ENCODE measurements at regions not wholly inside any gene's neighbourhood (a gene's known extent, or its start where the extent isn't known, plus 50 kb on each side); places are given as distances from the start of the nearest gene placed in this dataset.

DNA sequence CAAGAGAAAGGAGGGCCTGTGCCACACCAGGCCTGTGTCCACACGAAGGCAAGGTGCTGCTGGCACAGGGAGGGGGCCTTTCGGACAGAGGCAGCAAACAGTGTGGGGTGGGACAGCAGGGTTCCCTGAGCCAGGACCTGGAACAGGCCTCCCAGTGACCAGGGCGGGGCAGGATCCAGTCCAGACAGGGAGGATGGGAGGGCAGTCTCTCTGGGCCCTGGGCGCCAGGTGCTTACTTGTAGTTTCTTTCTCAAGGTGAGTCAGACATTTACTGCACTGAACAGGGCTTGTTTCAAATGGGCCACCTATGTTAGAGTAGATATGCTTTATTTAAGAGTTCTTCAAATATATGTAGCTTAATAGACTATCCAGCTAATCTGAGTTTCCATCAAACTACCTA lies 52.8 kb upstream of the STUM start:
- Mint-ChIP-seq H3K27me3 (ENCODE audit: unreplicated experiment) (peaks cover 49% of the 10 kb centered on the region), H3K36me3 (ENCODE audit: insufficient read depth, unreplicated experiment) (no peaks in the 10 kb centered on the region), H3K27ac (ENCODE audit: unreplicated experiment) (no peak overlapping the region), H3K4me1 (ENCODE audit: low read depth, unreplicated experiment) (no peaks in the 10 kb centered on the region), H3K4me3 (ENCODE audit: low read depth, unreplicated experiment) (no peak overlapping the region), H3K9me3 (ENCODE audit: low read depth, unreplicated experiment) (no peaks in the 10 kb centered on the region)
- intact Hi-C loops (cut with micrococcal nuclease; ENCODE audit: unreplicated experiment), result no loop called here
- TF ChIP-seq, protein P1, sequence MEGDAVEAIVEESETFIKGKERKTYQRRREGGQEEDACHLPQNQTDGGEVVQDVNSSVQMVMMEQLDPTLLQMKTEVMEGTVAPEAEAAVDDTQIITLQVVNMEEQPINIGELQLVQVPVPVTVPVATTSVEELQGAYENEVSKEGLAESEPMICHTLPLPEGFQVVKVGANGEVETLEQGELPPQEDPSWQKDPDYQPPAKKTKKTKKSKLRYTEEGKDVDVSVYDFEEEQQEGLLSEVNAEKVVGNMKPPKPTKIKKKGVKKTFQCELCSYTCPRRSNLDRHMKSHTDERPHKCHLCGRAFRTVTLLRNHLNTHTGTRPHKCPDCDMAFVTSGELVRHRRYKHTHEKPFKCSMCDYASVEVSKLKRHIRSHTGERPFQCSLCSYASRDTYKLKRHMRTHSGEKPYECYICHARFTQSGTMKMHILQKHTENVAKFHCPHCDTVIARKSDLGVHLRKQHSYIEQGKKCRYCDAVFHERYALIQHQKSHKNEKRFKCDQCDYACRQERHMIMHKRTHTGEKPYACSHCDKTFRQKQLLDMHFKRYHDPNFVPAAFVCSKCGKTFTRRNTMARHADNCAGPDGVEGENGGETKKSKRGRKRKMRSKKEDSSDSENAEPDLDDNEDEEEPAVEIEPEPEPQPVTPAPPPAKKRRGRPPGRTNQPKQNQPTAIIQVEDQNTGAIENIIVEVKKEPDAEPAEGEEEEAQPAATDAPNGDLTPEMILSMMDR (IDR thresholded peaks at IDR 0.05; ENCODE audit: unreplicated experiment), result no peak
- BruUV-seq (replicated peaks), result no TSS peak
- CTCF ChIA-PET, result no interaction called here
- DNase-seq, result no peak

DNA sequence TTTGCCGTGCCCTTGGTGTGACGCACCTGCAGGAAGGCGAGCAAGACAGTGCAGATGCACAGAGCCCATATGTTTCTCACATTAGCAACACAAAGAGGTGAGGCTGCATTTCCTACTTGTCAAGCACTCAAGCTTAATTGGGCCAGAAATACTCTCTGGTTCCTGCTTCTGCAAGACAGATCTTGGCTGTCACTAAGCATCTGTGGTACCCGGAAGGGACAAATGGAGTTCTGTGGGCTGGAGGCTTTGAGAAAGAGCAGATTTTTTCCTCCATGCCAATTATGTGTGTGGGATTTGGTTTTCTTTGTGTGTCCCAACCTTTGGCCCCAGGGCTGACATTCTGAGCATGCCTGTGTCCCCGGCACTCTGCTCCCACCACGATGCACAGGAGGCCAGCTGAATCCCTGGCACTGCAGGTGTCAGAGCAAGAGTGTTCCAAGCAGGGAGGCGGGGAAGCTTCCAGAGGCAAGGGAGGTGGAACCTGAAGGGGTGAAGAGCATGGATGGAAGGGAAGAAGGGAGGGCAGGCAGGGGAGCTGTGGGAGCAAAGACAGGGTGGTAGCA lies 52.0 kb upstream of the STUM start:
- H3K9me3 Mint-ChIP-seq (ENCODE audit: low read depth, unreplicated experiment), result no peaks in the 10 kb centered on the region
- no peak overlapping the region for H3K4me3 Mint-ChIP-seq (ENCODE audit: low read depth, unreplicated experiment)
- no TSS peak for BruUV-seq (replicated peaks)
- no peaks in the 10 kb centered on the region for H3K36me3 Mint-ChIP-seq (ENCODE audit: insufficient read depth, unreplicated experiment)
- no peak overlapping the region for H3K27ac Mint-ChIP-seq (ENCODE audit: unreplicated experiment)
- intact Hi-C loops (cut with micrococcal nuclease; ENCODE audit: unreplicated experiment), result no loop called here
- no peak for DNase-seq
- TF ChIP-seq, protein P1 (IDR thresholded peaks at IDR 0.05; ENCODE audit: unreplicated experiment), result no peak
- H3K4me1 Mint-ChIP-seq (ENCODE audit: low read depth, unreplicated experiment), result no peaks in the 10 kb centered on the region
- peaks cover 57% of the 10 kb centered on the region for H3K27me3 Mint-ChIP-seq (ENCODE audit: unreplicated experiment)
- CTCF ChIA-PET, result no interaction called here

DNA sequence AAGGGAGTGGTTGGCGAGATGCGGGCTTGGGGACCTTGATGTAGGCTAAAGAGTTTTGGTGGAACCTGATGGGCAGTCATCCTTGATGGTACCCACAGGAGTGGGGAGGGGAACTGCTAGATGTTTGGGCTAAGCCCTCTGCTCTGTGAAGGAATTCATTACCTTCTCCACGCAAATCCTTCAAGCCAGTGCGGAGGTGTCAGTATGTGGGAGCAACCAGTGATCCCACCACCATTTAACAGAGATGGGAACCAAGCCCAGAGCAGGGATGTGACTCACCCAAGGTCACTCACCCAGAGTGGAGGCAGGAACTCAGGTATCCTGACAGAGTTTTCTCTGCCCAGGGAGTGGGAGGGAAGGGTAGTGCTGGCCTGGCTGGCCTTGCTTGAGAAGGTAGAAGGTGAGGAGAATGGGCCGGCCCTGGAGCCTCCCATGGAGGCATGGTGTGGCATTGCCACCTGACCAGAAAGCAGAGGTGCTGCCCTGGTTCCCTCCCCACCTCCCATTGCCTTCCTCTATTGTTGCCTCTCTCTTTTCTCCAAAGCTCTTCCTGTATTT lies 51.2 kb upstream of the STUM start:
- CTCF ChIA-PET, result no interaction called here
- Mint-ChIP-seq H3K27ac (ENCODE audit: unreplicated experiment) (no peak overlapping the region), H3K27me3 (ENCODE audit: unreplicated experiment) (peaks cover 65% of the 10 kb centered on the region), H3K9me3 (ENCODE audit: low read depth, unreplicated experiment) (no peaks in the 10 kb centered on the region), H3K4me3 (ENCODE audit: low read depth, unreplicated experiment) (no peak overlapping the region), H3K4me1 (ENCODE audit: low read depth, unreplicated experiment) (no peaks in the 10 kb centered on the region), H3K36me3 (ENCODE audit: insufficient read depth, unreplicated experiment) (no peaks in the 10 kb centered on the region)
- no TSS peak for BruUV-seq (replicated peaks)
- TF ChIP-seq, protein P1 (IDR thresholded peaks at IDR 0.05; ENCODE audit: unreplicated experiment), result no peak
- no peak for DNase-seq
- intact Hi-C loops (cut with micrococcal nuclease; ENCODE audit: unreplicated experiment), result no loop called here

DNA sequence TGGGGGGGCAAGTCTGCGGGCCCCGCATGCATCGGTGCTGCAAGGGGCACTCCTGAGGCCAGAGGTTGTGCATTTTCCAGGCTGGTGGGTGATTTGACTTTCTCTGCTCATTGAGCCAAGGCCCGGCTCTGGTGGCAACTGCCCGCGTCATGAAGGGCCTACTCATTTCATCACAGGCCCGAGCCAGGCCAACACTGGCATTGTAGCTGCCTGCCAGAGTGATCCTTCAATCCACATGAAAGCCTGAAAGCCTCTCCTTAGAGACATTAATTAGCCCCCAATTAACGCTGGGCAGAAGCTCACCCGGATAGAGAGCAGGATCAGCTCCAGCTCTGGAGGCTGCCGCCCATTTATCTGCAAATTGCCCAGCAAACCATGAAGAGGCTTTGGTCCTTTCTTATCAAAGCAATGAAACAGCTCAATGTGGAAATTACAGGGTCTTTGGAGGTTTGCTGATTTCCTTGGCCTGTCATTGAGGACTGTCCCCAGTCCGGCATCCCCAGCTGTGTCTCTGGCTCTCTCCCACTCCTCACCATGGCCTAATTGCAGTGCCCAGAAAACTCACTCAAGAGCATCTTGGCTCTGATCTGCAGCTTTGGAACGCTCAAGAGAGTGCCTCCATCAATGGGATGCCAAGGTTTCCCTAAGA lies 50.4 kb upstream of the STUM start:
- no peaks in the 10 kb centered on the region for H3K4me1 Mint-ChIP-seq (ENCODE audit: low read depth, unreplicated experiment)
- H3K4me3 Mint-ChIP-seq (ENCODE audit: low read depth, unreplicated experiment), result no peak overlapping the region
- H3K9me3 Mint-ChIP-seq (ENCODE audit: low read depth, unreplicated experiment), result no peaks in the 10 kb centered on the region
- no peak overlapping the region for H3K27ac Mint-ChIP-seq (ENCODE audit: unreplicated experiment)
- TF ChIP-seq, protein P1 (IDR thresholded peaks at IDR 0.05; ENCODE audit: unreplicated experiment), result no peak
- peaks cover 73% of the 10 kb centered on the region for H3K27me3 Mint-ChIP-seq (ENCODE audit: unreplicated experiment)
- CTCF ChIA-PET, result interaction anchor here (0.6 kb wide), 2 partner anchors 318 to 327 kb away, joined by 3 to 5 read pairs; no protein-coding TSS in a partner anchor
- no peak for DNase-seq
- intact Hi-C loops (cut with micrococcal nuclease; ENCODE audit: unreplicated experiment), result no loop called here
- H3K36me3 Mint-ChIP-seq (ENCODE audit: insufficient read depth, unreplicated experiment), result no peaks in the 10 kb centered on the region
- BruUV-seq (replicated peaks), result no TSS peak
